ENCODE measurements at regions not wholly inside any gene's neighbourhood (a gene's known extent, or its start where the extent isn't known, plus 50 kb on each side); places are given as distances from the start of the nearest gene placed in this dataset.

DNA sequence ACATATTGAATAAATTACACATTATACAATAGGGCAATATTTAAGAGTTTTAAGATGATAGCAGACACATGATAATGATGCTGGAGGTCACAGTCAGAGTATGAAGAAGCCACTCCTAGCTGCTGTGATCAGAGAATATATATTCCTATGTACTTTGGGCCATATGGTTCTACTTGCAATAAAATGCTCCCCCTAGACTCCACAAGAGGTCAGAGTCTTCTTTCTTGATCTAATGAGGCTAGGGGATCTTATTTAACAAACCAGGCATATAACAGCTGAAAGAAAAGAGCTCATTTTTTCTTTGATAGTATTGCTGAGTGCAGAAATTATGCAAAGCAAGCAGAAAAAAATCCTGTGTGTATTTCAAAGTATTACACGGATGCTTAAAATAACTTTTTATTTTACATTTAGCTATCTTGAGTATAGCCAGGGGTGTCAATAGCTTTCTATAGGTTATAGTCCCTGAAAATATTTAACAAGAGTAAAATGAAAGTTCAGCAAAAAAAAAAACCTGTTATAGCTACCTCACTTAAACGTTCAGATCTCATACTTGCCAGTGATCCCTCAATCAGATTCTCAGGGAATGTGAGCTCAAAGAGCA, 748.7 kb upstream of the CHAC2 start:
- no peak overlapping the region for H3K4me3 Mint-ChIP-seq
- H3K9me3 Mint-ChIP-seq: no peaks in the 10 kb centered on the region
- no peaks in the 10 kb centered on the region for H3K36me3 Mint-ChIP-seq (ENCODE audit: low read depth)
- no peaks in the 10 kb centered on the region for H3K27me3 Mint-ChIP-seq
- DNase-seq (no peak), ATAC-seq (no peak)
- intact Hi-C loops (cut with micrococcal nuclease): no loop called here
- TF ChIP-seq, protein P1, sequence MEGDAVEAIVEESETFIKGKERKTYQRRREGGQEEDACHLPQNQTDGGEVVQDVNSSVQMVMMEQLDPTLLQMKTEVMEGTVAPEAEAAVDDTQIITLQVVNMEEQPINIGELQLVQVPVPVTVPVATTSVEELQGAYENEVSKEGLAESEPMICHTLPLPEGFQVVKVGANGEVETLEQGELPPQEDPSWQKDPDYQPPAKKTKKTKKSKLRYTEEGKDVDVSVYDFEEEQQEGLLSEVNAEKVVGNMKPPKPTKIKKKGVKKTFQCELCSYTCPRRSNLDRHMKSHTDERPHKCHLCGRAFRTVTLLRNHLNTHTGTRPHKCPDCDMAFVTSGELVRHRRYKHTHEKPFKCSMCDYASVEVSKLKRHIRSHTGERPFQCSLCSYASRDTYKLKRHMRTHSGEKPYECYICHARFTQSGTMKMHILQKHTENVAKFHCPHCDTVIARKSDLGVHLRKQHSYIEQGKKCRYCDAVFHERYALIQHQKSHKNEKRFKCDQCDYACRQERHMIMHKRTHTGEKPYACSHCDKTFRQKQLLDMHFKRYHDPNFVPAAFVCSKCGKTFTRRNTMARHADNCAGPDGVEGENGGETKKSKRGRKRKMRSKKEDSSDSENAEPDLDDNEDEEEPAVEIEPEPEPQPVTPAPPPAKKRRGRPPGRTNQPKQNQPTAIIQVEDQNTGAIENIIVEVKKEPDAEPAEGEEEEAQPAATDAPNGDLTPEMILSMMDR (IDR thresholded peaks at IDR 0.05): no peak
- POLR2A ChIA-PET: no interaction called here
- no peak overlapping the region for H3K27ac Mint-ChIP-seq
- CTCF ChIA-PET: no interaction called here
- no peaks in the 10 kb centered on the region for H3K4me1 Mint-ChIP-seq (ENCODE audit: low read depth)

DNA sequence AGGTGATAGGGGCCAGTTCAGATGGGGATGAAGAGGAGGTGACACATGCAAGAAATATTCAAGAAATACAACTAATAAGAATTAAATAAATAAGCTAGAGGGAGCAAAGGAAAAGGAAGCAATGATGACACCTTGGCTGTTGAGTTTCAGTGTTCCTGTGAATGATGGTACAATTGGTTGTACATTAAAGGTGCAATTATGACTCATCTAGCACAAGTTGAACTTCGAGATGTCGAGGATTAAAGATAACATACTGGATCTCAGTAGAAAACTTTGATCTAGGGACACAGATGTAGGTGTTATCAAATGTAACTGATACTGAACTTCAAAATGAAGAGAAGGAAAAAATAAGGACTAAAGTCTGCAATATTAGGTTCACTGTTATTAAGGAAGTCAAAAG, 760.6 kb upstream of the CHAC2 start:
- Mint-ChIP-seq H3K4me1 (ENCODE audit: low read depth) (no peaks in the 10 kb centered on the region), H3K9me3 (peaks cover 4% of the 10 kb centered on the region), H3K36me3 (ENCODE audit: low read depth) (no peaks in the 10 kb centered on the region), H3K4me3 (no peak overlapping the region), H3K27ac (no peak overlapping the region), H3K27me3 (no peaks in the 10 kb centered on the region)
- intact Hi-C loops (cut with micrococcal nuclease): no loop called here
- no peak for DNase-seq
- ChIA-PET POLR2A (no interaction called here), CTCF (no interaction called here)
- no peak for ATAC-seq
- TF ChIP-seq, protein P1 (IDR thresholded peaks at IDR 0.05): no peak

DNA sequence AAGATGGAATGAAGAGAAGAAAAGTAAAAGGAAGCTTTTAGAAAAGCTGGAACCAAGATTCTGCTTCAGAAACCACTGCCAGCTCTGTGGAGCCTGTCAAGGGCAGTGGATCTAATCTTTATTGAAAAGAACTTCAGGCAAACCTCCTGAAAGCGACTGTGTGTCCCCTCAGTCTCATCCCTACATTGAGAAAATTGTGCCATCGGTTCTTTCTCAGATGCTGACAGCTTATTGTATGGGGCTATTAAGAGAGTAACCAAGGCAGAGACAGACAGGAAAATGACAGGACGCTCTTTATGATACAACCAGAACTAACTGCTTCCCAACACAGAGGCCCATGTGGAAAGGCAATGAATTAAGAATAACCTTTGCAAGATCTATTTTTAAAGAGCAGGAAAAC, 763.2 kb upstream of the CHAC2 start:
- H3K36me3 Mint-ChIP-seq (ENCODE audit: low read depth): no peaks in the 10 kb centered on the region
- CTCF ChIA-PET: no interaction called here
- DNase-seq (no peak), ATAC-seq (no peak)
- no peaks in the 10 kb centered on the region for H3K4me1 Mint-ChIP-seq (ENCODE audit: low read depth)
- H3K9me3 Mint-ChIP-seq: peaks cover 1% of the 10 kb centered on the region
- no peak overlapping the region for H3K27ac Mint-ChIP-seq
- intact Hi-C loops (cut with micrococcal nuclease): no loop called here
- TF ChIP-seq, protein P1 (IDR thresholded peaks at IDR 0.05): no peak
- POLR2A ChIA-PET: no interaction called here
- H3K4me3 Mint-ChIP-seq: no peak overlapping the region
- H3K27me3 Mint-ChIP-seq: no peaks in the 10 kb centered on the region

DNA sequence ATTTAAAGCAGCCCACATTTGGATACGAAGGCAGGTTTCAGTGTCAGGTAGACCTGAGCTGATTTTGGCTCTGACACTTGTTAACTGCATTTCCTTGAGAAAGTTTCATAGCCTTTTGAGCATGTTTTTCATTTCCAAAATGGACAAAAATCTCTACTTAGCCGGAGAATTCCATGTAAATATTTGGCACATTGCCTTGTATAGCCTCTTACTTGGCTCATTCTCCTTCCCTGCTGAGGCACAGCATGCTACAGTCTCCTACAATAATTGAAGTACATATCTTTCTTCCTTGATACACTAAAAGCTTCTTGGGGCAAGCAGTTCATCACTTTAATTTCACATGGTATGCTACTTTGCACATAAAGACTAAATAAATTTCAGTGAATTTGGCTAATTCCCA, 772.2 kb upstream of the CHAC2 start:
- ChIA-PET POLR2A (no interaction called here), CTCF (interaction anchor here (0.9 to 1.4 kb wide), 2 partner anchors 9 to 10 kb away, joined by 3 read pairs; no protein-coding TSS in a partner anchor)
- DNase-seq (no peak), ATAC-seq (no peak)
- no peaks in the 10 kb centered on the region for H3K9me3 Mint-ChIP-seq
- intact Hi-C loops (cut with micrococcal nuclease): no loop called here
- no peaks in the 10 kb centered on the region for H3K36me3 Mint-ChIP-seq (ENCODE audit: low read depth)
- H3K4me3 Mint-ChIP-seq: no peak overlapping the region
- TF ChIP-seq, protein P1 (IDR thresholded peaks at IDR 0.05): no peak
- H3K27ac Mint-ChIP-seq: no peak overlapping the region
- no peaks in the 10 kb centered on the region for H3K27me3 Mint-ChIP-seq
- H3K4me1 Mint-ChIP-seq (ENCODE audit: low read depth): no peaks in the 10 kb centered on the region

DNA sequence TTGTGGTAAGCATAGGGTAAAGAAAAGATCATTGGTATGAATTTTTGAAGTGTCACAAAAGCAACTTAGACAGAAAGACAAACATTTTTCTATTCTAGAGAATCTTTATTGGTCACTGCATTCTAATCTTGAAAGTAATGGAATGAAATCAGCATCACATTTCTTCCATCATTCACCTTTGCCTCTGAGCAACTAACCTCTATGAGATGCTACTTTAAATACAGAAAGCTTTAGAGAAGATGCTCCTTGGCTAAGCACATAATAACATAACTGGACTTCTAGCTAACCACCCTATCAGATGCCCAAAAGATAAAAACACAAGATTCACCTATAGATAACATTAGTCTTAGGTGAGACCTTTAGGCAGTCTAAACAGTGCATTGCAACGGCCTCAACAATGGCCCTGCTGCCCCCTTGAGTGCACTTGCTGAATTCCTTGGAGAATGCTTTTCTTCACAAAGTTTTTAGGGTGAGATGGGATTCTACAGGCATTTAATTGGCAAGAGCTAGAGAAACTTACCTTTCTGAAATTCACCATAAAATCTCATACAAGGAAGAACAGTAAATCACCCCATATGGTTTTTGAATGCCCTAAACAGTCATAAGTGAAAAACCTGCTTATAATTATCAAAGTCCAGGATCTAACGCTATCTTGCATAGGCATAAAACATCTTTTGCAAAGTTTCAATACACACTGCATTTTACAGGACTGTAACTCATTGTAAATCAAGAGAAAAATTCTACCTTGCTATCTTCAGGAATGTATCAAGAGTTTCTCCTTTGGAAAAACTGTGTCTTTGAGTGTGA, 791.3 kb upstream of the CHAC2 start:
- H3K27me3 Mint-ChIP-seq: no peaks in the 10 kb centered on the region
- H3K27ac Mint-ChIP-seq: no peak overlapping the region
- DNase-seq (peak; percentile 2), ATAC-seq (no peak)
- POLR2A ChIA-PET: no interaction called here
- CTCF ChIA-PET: interaction anchor here (1.4 kb wide), 1 partner anchor 9 kb away, joined by 3 read pairs; no protein-coding TSS in a partner anchor
- intact Hi-C loops (cut with micrococcal nuclease): no loop called here
- H3K4me3 Mint-ChIP-seq: no peak overlapping the region
- TF ChIP-seq, protein P1 (IDR thresholded peaks at IDR 0.05): no peak
- H3K9me3 Mint-ChIP-seq: no peaks in the 10 kb centered on the region
- H3K36me3 Mint-ChIP-seq (ENCODE audit: low read depth): no peaks in the 10 kb centered on the region
- no peaks in the 10 kb centered on the region for H3K4me1 Mint-ChIP-seq (ENCODE audit: low read depth)
